ENCODE measurements at regions not wholly inside any gene's neighbourhood (a gene's known extent, or its start where the extent isn't known, plus 50 kb on each side); places are given as distances from the start of the nearest gene placed in this dataset.

DNA sequence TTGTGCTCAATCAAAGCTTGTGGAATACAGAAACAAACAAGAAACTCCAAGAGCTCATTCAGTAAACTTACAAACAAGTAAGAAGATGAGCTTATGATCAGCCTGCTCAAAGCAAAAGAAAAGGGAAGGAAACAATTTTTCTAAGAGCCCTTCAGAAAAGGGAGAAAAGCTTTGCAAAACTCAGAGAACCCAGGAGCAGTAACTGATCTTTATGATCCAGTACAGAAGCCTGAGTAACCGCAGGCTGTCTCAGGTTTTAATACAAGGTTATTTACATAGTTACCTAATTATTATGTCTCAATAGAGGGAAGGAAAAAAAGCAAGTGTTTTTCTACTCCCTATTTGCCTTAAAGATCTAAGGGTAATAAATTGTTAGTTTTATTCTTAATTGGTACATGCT is 226.5 kb downstream of the MAFB start:
- TF ChIP-seq EZH2 (IDR thresholded peaks at IDR 0.05; ENCODE audit: insufficient read depth, poor library complexity, severe bottlenecking) (no peak), EZH2phosphoT487 (IDR thresholded peaks at IDR 0.05; ENCODE audit: insufficient read depth, low read depth) (no peak)
